Endothelial cell of umbilical vein (primary cell): ENCODE measurements at regions not wholly inside any gene's neighbourhood (a gene's known extent, or its start where the extent isn't known, plus 50 kb on each side); places are given as distances from the start of the nearest gene placed in this dataset.

Source experiments
- BruUV-seq: library from RNA; stranded (reverse); fragments of 400-500 nt; replicated peaks from 2 replicates; lab custom pipeline; 2021; lab: Mats Ljungman, UMichigan
- CTCF ChIA-PET: fragments of 300-600, 350-600 bp; sonication (Branson Sonifier 250); formaldehyde crosslinking; loops from one replicate; lab custom pipeline; 2021; ENCODE audit warnings: antibody characterized with exemption, inconsistent platforms; lab: Charles Lee
- POLR2A ChIA-PET: fragments of 300-600, 350-600 bp; sonication (Branson Sonifier 250); formaldehyde crosslinking; loops from one replicate; lab custom pipeline; 2021; ENCODE audit warnings: antibody characterized with exemption, inconsistent platforms; lab: Charles Lee
- DNase-seq: peaks from one replicate; pipeline ENCODE4 v3.0.0-alpha.2; 2011; ENCODE audit warnings: low read depth, low spot score
- FAIRE-seq: peaks from 2 replicates; lab custom pipeline; 2011; peaks lifted over from hg19 to GRCh38; lab: Jason Lieb, UNC
- H2AFZ ChIP-seq: 2 replicates; pipeline ENCODE4 v1.6.0; 2012; ENCODE audit warnings: low read depth, low read length, control low read depth, inconsistent platforms
- H3K27ac ChIP-seq: 2 replicates; pipeline ENCODE4 v1.5.1; 2011; ENCODE audit warnings: low read depth, mild to moderate bottlenecking, control low read depth, low read length, moderate library complexity; ENCODE audit not compliant: insufficient read depth
- H3K27me3 ChIP-seq, 2 experiments: 2 replicates each; pipeline versions ENCODE4 v1.6.0 to v1.6.1; 2011; ENCODE audit warnings: low read length in 2 of 2, mixed read lengths in 1 of 2; ENCODE audit not compliant: control insufficient read depth in 2 of 2, insufficient read depth in 2 of 2
- H3K36me3 ChIP-seq, 2 experiments: 2 replicates in 1 of 2; 3 replicates in 1 of 2; pipeline ENCODE4 v1.5.1; 2011; ENCODE audit warnings: low read length in 2 of 2, mild to moderate bottlenecking in 1 of 2, moderate library complexity in 1 of 2; ENCODE audit not compliant: control insufficient read depth in 2 of 2, insufficient read depth in 2 of 2; ENCODE audit errors: extremely low read depth in 1 of 2
- H3K4me1 ChIP-seq: 3 replicates; pipeline ENCODE4 v1.5.1; 2011; ENCODE audit warnings: mild to moderate bottlenecking, low read length; ENCODE audit not compliant: control insufficient read depth, insufficient read depth; ENCODE audit errors: extremely low read depth
- H3K4me2 ChIP-seq: 2 replicates; pipeline ENCODE4 v1.6.1; 2011; ENCODE audit warnings: low read length, control low read depth, mixed read lengths; ENCODE audit not compliant: insufficient read depth
- H3K4me3 ChIP-seq, 3 experiments: fragments of 200-600 bp in 1 of 3; sonication (generic), shearing (Covaris generic) in 1 of 3; replicated peaks in 1 of 3; 2 replicates each; pipeline ENCODE4 v1.5.1; 2011 to 2016; ENCODE audit warnings: control low read depth in 3 of 3, low read length in 3 of 3, mild to moderate bottlenecking in 2 of 3, inconsistent platforms in 1 of 3, low read depth in 1 of 3, moderate library complexity in 1 of 3; ENCODE audit not compliant: insufficient read depth in 1 of 3
- H3K79me2 ChIP-seq: 2 replicates; pipeline ENCODE4 v1.6.0; 2012; ENCODE audit warnings: low read length, inconsistent platforms; ENCODE audit not compliant: control insufficient read depth, insufficient read depth
- H3K9ac ChIP-seq: replicated peaks from 2 replicates; pipeline ENCODE3; 2011; ENCODE audit warnings: low read length, control low read depth; ENCODE audit not compliant: insufficient read depth; ENCODE audit errors: extremely low read depth
- H3K9me1 ChIP-seq: replicated peaks from 3 replicates; pipeline ENCODE4 v1.6.0; 2011; ENCODE audit warnings: mild to moderate bottlenecking, low read length; ENCODE audit not compliant: control insufficient read depth, insufficient read depth; ENCODE audit errors: extremely low read depth
- H3K9me3 ChIP-seq: replicated peaks from 2 replicates; pipeline ENCODE4 v1.5.1; 2012; ENCODE audit warnings: low read length, inconsistent platforms; ENCODE audit not compliant: control insufficient read depth, insufficient read depth
- H4K20me1 ChIP-seq: replicated peaks from 2 replicates; pipeline ENCODE3; 2011; ENCODE audit warnings: mild to moderate bottlenecking, low read length; ENCODE audit not compliant: control insufficient read depth, insufficient read depth; ENCODE audit errors: extremely low read depth
- EZH2 ChIP-seq: IDR thresholded peaks from 2 replicates; pipeline ENCODE4 v1.6.1; 2012; ENCODE audit warnings: borderline replicate concordance, low read depth, mild to moderate bottlenecking, moderate library complexity, low read length, inconsistent platforms; ENCODE audit not compliant: severe bottlenecking
- FOS ChIP-seq: IDR thresholded peaks from 2 replicates; pipeline ENCODE4 v1.6.1; 2011; ENCODE audit warnings: mild to moderate bottlenecking, low read length, moderate library complexity, borderline replicate concordance; ENCODE audit not compliant: insufficient read depth
- GATA2 ChIP-seq: IDR thresholded peaks from 2 replicates; pipeline ENCODE4 v1.7.0; 2011; ENCODE audit warnings: low read depth, mild to moderate bottlenecking, moderate library complexity, mixed read lengths, low read length; ENCODE audit not compliant: insufficient read length, insufficient read depth
- JUN ChIP-seq: IDR thresholded peaks from 2 replicates; pipeline ENCODE4 v1.6.1; 2011; ENCODE audit warnings: borderline replicate concordance, low read depth; ENCODE audit not compliant: insufficient read length, insufficient read depth
- MAX ChIP-seq: IDR thresholded peaks from 2 replicates; pipeline ENCODE4 v1.6.1; 2011; ENCODE audit not compliant: insufficient read depth, insufficient read length
- MYC ChIP-seq: IDR thresholded peaks from one replicate; pipeline ENCODE4 v1.6.1; 2011; ENCODE audit warnings: mild to moderate bottlenecking, low read depth, low read length
- POLR2A ChIP-seq: IDR thresholded peaks from 2 replicates; pipeline ENCODE4 v1.6.1; 2012; ENCODE audit warnings: low read depth, mild to moderate bottlenecking, control low read depth, low read length
- POLR2AphosphoS5 ChIP-seq: IDR thresholded peaks from 2 replicates; pipeline ENCODE4 v1.6.1; 2012; ENCODE audit warnings: low read depth, mild to moderate bottlenecking, control low read depth, low read length, moderate library complexity; ENCODE audit not compliant: insufficient read depth
- dilution Hi-C: fragments of 300-500 bp; cut with MboI; formaldehyde crosslinking; loops from one replicate; pipeline ENCODE4 v1.15.0; 2019; ENCODE audit warnings: low sequenced_read_pairs; ENCODE audit not compliant: extremely low pct_ligation_motif_present
- intact Hi-C: fragments of 100-400 bp; cut with micrococcal nuclease; formaldehyde crosslinking; loops from one replicate; pipeline ENCODE4 v1.10.0; 2022
- TF ChIP-seq, protein P1 (sequence below), 2 donors: IDR thresholded peaks; 1 replicate in 1 of 2; 2 replicates in 1 of 2; pipeline ENCODE4 v1.5.1; 2011; ENCODE audit warnings: low read length in 2 of 2, mild to moderate bottlenecking in 2 of 2, moderate library complexity in 2 of 2, control low read depth in 1 of 2, inconsistent platforms in 1 of 2, low read depth in 1 of 2; ENCODE audit not compliant: insufficient read depth in 1 of 2; ENCODE audit errors: extremely low read depth in 1 of 2

- Histone ChIP-seq H3K9ac (no peak overlapping the region), H3K4me1 (peaks cover 14% of the 10 kb centered on the region), H3K9me1 (no peaks in the 10 kb centered on the region), H3K27me3 (no peaks in the 10 kb centered on the region), H3K4me2 (no peak overlapping the region), H4K20me1 (no peaks in the 10 kb centered on the region), H3K79me2 (no peaks in the 10 kb centered on the region), H2AFZ (no peak overlapping the region), H3K4me3 (no peak overlapping the region), H3K36me3 (no peaks in the 10 kb centered on the region), H3K9me3 (no peaks in the 10 kb centered on the region), H3K27ac (no peak overlapping the region)
- BruUV-seq, result no TSS peak
- dilution Hi-C loops (no loop called here), intact Hi-C loops (no loop called here)
- TF ChIP-seq, protein P1, sequence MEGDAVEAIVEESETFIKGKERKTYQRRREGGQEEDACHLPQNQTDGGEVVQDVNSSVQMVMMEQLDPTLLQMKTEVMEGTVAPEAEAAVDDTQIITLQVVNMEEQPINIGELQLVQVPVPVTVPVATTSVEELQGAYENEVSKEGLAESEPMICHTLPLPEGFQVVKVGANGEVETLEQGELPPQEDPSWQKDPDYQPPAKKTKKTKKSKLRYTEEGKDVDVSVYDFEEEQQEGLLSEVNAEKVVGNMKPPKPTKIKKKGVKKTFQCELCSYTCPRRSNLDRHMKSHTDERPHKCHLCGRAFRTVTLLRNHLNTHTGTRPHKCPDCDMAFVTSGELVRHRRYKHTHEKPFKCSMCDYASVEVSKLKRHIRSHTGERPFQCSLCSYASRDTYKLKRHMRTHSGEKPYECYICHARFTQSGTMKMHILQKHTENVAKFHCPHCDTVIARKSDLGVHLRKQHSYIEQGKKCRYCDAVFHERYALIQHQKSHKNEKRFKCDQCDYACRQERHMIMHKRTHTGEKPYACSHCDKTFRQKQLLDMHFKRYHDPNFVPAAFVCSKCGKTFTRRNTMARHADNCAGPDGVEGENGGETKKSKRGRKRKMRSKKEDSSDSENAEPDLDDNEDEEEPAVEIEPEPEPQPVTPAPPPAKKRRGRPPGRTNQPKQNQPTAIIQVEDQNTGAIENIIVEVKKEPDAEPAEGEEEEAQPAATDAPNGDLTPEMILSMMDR (IDR thresholded peaks at IDR 0.05; ENCODE audit: extremely low read depth in 1 of 2, insufficient read depth in 1 of 2, low read depth in 1 of 2, low read length in 2 of 2), result no peak
- no peak for TF ChIP-seq POLR2AphosphoS5
- TF ChIP-seq JUN, result no peak
- no peak for TF ChIP-seq POLR2A
- no peak for TF ChIP-seq MAX
- TF ChIP-seq FOS, result no peak
- TF ChIP-seq MYC, result no peak
- no peak for TF ChIP-seq GATA2
- no peak for TF ChIP-seq EZH2
- POLR2A ChIA-PET, result no interaction called here
- CTCF ChIA-PET, result no interaction called here
- DNase-seq (no peak), FAIRE-seq (no peak)
Measured at GRCh38 chr7:41565655-41566054, 137.2 kb downstream of the INHBA start.
